T1000 (cell line): ENCODE measurements at regions not wholly inside any gene's neighbourhood (a gene's known extent, or its start where the extent isn't known, plus 50 kb on each side); places are given as distances from the start of the nearest gene placed in this dataset.

Source experiments
- DNase-seq: peaks from one replicate; lab custom pipeline; 2025; ENCODE audit warnings: mixed read lengths; lab: John Stamatoyannopoulos, UW

DNA sequence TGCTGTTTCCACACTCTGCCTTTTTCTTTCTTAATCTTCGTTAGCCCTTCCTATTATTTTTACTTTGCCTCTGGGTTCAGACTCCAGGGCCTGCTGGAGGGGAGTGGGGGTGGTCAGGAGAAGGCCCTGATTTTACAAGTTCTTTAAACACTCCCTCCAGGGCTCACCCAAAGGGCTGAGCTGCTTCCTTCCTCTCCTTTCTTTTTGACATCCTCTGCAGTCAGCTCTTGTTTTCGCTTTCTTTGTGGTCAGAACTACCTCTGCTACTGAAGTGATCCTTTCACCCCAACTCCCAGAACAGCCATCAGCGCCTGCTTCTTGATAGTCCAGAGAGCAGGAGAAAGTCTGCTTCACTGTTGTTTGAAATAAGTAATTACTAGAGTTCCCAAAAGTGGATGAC, 925.7 kb downstream of the EPHA4 start:
- no peak for DNase-seq

DNA sequence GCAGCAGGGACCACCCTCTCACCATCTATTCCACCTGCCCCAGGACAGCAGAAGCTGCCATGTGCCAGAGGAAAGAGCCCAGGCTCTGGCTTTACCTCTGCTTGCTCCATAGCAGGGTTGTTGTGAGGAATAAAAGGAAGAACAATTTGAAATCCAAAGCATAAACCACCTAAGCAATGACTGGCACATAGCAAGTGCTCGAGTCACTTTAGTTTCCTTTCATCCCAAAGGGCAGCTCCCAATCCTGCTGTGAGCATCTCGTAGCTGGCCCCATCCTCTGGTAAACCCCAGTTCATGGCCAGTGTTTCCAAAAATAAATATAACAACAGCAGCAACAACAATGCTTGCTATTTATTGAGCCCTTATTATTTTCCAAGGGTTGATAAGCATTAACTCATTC, 923.5 kb downstream of the EPHA4 start:
- no peak for DNase-seq

DNA sequence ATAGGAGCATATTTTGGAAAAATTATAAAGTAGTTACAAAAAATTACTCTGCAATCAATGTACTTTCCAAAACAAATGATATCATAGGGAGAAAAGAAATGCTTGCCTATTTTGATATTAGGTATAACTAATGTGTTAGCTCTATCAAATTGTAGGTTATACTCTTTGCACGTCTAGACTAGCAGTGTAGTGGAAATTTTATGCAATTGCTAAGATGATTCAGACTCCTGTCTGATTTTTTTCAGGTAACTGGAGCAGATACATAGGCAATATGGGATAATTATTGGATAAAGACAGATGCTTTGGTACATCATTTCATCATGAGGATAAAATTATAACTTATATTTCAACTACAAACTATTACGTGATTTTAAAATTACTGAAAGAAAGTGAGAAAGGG, 918.3 kb downstream of the EPHA4 start:
- no peak for DNase-seq

DNA sequence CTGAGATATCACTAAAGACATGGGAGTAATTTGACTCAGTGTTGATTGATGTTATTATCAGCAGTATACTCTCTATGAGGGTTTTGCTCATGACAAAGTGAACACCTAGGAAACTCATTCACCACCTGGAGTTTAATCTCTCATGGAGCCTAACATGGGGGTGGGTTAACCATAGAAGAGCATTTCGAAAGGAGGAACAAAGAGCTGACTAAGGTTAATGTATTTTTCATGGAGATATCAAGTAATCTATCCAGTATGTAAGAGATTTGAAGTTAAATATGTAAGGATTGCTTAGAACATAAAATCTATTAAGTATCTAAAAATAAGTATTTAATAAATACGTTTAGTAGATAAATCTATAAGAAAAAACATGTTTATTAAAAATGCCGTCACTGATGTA, 917.8 kb downstream of the EPHA4 start:
- no peak for DNase-seq

DNA sequence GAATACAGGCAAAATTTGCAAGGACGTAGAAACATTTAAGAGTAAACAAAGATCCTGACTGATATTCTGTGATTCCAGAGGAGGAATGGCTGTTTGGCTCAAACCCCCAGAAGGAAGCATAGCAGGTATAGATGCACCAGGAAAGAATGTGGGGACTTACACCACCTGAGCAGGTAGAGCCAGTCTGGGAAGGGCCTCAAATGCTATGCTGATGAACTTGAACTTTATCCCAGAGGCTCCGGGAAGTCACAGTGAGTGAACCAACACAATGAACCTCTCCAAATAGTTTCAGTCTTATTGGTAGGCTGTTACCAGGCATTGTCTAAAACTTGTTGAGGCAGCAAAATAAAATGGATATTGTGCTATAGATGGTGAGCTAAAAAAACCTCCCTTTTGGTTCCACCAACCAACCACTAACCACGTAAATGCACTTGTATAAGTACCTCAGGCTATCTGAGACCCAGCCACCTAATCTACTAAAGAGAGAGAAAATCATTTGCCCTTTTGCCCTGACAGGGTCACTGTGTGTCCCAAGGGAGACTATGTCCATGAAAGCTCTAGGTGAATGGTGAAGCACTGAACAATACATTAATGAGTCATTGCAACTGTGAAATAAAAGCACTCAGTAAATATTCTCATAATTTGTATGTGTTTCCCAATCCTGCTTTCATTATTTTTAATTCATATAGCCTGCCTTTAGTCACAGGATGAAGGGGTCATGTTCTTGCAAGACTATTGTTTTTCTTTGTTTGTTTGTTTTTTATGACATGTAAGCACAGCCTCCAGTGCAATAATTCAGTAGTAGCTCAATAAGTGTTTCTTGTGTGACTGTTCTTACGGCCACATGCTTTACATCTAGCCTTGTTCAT, 911.6 kb downstream of the EPHA4 start:
- no peak for DNase-seq

DNA sequence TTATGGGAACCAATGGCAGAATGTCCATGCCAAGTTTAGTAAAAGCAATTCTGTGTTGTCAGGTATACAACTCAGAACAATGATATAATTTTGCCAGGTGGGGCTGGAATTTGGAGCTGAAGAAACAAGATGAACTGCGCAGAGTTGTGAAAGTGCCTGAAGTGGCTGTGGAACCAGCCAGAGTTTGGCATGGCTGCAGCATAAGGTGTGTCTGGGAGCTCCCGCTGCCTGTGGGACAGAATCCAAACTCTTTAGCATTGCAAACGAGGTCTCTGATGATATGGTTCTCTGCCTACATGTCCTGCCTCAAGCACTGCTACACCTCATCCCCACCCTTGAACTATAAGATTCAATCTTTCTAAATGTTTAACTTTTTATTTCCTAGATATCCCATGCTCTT, 909.7 kb downstream of the EPHA4 start:
- no peak for DNase-seq

DNA sequence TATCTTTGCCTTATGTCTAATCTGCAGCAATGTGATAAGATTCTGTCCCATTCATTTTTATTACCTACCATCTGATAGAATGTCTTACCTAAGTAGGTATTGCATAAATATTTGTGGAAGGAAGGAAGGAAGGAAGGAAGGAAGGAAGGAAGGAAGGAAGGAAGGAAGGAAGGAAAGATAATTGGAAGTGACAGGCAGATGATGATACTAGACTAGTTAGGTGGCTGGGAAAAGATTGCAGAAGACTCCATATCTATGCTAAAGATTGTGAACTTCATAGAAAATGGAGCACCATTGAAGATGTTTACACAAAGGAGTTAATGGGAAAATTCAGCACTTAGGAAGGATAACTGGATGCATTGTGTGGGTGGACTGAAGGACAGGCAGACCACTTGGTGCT, 909.0 kb downstream of the EPHA4 start:
- DNase-seq, result no peak

DNA sequence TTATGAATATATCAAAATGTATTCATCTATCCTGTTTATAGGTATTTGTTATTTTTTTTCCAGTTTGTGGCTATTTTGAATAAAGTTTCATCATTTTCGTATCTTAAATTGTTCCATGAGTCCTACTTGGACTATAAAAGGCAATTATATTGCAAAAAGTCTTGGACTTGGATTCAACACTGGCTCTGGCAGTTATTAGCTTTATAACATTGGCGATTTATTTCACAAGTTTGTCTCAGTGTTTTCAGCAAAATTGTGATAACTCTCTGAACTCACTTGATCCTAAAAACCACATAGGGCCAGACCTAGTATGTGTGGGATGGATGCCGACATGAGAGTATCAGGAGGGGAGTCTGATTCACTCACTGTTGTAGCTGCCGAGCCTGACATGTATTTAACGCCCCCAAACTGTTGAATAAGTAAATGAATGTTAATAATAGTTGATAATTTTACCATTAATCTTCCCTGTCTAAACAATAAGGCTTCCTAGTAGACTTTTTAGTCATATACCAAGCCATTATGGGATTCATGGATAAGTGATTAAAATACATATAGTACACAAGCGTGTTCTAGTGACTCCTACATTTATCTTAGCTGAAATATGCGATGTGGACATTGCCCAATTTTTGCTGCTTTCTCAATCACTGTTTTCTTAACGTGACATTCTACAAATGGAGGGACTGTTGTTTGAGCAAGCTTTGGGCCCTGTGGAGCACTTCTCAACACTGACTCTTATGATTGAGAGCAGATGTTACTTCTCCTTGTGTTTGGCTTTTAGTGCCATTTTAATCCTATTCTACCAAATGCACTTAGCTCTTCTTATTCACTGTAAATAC, 907.6 kb downstream of the EPHA4 start:
- no peak for DNase-seq

DNA sequence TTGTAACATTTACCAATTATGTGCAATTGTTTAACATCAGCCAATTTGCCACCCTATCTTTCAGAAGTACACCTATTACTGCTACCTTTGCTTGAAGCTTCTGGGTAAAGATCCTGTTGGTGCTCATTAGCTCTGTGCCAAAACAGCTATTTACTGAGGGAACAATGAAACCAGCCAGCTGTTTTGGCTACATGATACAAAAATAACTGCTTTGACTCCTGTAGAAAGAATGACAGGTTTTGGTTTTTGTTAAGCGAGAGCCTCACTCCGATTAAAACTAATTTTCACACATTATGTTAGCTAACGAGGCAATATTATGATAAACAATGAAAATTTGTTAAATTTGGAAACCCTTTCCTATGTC, 907.0 kb downstream of the EPHA4 start:
- DNase-seq, result no peak

DNA sequence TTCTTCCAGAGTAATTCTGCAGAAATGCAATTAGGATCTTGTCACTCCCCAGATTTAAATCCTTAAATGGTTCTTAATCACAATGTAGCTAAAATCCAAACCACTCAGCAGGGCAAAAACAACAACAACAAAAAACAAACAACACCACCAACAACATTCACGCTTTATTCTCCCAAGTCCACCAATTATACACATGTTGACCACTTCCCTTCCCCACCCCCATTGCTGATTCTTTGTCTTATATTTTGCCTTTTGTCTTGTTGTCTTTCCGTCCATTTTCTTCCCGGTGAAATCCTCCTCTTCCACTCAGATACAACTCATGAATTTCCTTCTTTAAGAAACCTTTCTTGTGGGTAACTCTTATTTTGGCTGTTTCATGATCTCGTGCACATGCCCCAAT, 902.8 kb downstream of the EPHA4 start:
- no peak for DNase-seq

DNA sequence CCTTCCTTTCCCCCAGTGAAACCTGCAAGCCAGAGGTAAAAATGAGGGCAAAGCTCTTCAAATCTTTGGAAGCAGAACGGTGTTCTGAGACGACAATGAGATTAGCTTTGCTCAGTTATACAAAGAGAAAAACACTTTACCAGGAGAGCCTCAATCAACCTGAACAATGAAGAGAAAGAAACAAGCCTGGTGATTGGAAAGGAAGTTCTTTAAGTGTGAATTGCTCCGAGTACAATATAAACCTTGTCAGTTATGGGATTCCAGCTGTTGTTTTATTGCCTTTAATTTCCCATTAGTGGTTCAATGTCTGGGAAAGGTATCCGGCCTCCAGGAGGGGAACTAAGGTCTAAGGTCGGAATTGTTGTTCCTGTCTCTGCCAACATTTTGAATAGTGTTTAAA, 901.6 kb downstream of the EPHA4 start:
- DNase-seq, result no peak

DNA sequence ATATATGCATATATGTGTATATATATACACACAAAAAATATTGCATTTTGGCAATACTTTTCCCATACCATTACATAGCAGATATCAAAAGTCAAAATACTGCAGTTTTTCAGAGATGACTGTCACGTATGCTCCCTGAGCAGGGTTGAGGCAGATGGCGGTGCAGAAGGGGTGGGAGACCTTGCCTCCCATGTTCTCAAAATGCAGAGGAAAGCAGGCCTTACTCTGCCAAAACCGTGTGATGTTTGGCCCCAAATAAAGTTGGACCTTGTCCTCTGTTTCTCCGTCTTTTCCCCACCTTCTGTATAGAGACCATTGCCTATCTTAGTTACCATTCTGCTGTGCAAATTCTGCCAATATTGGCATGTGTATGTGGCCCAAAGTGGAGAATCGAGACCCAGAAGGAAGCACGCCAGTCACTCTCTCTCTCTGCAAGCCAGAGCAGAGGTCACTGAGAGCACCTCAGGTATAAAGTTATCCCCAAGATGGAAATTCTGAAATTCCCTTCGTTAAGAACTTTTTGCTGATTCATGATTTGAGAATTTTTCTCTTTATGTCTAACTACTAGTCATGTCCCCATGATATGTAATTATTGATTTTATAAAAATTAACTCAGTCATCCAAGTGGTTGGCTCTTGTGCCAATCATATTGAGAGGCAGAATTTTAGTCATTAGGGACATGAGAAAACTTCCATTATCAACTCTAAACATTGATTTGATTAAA, 898.8 kb downstream of the EPHA4 start:
- DNase-seq, result no peak

DNA sequence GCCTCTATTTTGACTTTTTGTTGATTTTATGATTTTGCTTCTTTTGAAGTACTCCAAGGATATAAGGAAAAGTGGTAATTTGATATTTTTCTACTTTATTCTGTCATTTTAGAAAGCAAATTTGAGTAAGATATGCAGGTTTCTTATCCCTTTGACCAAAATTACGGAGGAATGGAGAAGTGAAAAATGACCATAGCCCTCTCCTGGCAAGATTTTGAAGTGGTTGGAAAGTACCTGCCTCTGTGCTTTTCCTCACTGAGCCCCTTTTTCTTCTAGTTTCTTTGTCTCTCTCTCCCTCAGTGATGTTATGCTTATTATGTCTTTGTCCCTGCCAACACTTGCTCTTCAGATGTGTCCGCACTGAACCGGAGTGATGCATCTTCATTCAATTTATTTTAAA, 898.1 kb downstream of the EPHA4 start:
- no peak for DNase-seq

DNA sequence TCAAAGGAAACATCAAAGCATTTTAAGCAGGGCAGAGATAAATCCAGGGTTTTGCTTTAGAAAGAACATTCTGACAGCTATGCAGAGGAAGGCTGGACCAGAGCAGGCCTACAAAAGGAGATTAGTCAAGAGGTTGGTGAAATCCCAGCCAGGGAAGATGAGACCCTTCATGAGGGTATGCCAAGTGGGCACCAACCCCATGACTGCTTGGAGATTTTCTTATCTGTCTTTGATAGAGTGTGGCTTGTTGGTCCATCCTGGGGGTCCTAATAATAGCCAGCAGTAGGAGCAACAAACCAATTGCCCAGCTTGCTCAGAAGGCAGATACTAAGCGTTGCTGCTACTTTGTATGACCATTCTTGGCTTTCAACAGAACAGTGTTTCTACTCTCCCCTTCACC, 895.4 kb downstream of the EPHA4 start:
- DNase-seq, result no peak

DNA sequence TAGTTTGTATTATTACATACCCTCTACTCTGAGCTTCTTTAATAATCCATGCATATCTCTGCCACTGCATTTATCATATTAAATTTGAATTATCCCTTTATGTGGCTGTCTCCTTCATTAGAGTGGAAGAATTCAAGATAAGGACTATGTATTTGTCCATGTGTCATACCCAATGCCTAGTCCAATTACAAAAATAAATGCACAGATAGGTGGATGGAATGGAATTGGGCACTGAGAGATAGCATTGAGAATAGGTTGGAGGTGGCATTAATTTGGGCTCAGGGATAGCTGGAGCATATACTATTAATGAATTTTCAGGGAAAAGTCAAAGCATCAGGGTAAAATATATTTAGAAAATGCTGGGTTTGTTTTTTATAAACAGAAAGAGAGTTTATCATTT, 893.2 kb downstream of the EPHA4 start:
- DNase-seq, result no peak

DNA sequence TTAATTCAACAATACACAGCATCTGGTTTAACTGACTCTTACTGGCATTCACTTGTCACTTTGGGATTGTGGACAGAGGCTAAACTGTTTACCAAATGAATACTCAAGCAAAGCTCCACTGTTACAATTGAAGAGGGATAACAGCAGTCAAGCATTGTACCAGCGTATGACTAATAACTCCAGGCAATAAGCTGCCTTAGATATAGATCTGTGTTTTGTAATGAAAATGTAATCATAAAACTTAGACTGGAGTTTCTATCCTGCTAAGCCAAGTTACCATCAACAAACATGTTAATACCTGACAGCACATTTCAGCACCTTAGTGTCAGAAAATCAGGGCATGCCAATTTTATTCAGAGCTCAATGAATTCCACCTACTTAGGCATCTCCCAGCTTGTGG, 889.5 kb downstream of the EPHA4 start:
- DNase-seq, result no peak

DNA sequence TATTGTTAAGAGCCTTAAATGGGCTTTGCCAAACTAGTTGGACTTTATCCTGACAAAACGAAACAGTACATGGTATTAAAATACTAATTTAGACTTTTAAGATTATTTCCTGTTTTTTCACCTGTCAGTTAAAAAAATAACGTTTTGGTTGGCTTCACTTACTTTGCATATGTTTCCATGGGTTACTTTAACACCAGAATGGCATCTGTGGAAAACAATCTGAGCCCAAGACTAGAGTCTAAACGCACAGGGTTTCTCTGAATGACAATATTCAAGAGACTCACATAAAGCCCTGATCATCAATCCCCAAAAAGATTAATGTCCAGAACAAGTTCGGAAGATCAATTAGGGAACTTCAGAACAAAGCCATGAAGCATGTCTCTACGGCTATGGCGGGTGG, 888.0 kb downstream of the EPHA4 start:
- DNase-seq, result no peak

DNA sequence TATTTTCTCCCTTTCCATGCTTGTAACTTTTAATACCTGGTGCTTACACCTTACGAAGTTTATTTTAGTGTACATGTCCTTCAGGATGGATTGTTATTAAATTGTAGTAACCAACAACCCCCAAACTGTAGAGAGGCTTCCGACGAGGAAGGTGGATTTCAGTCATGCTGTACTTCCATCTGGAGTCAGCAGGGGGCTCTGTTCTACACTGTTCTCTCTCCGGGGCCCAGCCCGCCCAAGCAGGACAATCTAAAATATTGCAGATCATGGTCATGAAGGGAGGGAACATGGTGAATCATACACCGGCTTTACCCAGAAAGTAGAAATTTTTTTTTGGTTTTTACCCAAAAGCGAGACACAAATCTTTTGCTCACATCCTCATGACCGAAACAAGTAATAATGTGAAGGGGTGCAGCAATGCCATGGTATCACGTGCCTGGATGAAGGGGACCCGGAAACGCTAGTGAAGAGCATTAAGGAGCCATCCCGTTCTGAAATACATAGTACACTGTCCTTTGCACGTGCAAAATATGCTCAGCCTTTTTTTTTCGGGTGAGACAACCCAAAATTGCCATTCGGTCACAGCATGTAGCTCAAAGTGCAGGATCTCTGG, 884.8 kb downstream of the EPHA4 start:
- peak; percentile 25 for DNase-seq

DNA sequence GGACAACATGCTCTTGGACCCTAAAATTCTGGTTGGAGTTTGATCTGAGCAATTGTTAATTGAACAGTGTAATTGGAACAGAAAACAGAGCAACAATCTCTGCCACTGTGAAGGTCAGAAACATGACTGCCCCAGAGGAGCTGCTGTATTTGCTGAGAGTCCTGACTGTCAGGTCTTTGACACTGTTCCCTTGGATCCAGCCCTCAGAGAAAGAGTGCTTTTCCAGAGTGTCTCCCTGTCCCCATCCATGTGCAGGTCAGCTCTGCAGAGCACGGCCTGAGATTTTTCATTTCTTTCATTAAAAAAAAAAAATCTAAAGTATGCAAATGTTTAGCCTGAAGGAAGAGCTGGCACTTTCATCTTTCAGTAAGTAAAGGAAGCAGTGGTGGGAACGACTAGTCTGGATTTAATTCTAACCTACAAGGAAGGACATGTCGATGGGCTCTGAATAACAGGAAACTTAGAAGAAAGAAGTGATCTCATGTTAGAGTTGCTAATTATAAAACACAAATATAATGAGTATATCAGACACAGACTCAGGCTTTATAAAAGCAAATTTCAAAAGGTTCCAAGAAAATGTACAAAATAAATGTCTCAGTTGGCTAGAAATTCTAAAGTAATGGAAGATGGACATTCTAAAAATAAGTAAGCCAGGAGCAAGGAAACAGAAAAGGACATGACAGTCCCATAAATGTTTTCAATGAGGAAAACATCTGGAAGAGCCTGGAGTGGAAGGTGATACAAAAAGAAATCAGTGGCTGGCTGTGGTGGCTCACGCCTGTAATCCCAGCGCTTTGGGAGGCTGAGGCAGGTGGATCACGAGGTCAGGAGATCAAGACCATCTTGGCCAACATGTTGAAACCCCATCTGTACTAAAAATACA, 876.5 kb downstream of the EPHA4 start:
- no peak for DNase-seq

DNA sequence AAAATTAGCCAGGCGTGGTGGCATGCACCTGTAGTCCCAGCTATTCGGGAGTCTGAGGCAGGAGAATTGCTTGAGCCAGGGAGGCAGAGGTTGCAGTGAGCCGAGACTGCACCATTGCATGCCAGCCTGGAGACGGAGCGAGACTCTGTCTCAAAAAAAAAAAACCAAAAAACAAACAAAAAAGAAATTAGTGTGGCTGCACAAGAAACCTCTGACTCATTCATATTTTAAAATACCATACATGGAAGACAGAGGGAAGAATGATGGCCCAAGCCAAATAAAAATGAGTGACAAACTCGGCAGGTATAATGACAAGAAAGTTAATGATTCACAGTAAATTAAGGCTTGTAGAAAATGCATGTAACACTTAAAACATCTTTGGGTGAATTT, 875.8 kb downstream of the EPHA4 start:
- DNase-seq, result no peak

DNA sequence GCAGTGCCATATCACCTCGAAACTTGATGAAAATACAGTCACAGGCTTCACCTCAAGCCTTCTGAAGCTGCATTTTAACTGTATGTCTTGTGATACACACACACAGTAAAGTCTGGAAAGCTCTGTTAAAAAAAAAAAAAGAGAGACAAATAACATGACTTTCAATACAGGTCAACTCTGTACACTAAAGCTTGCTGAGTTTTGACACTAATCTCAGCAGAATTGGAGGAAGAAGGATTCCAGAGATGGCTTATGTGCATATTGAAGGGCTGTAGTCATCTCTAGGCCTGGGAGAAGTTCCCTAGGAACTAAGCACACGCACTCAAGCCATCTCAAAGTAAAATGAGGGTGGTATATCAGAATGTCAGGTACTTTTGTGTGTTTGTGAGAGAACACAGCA, 875.1 kb downstream of the EPHA4 start:
- no peak for DNase-seq
